GM20000 (cell line): ENCODE measurements at regions not wholly inside any gene's neighbourhood (a gene's known extent, or its start where the extent isn't known, plus 50 kb on each side); places are given as distances from the start of the nearest gene placed in this dataset.

Experiments used
- DNase-seq: peaks from one replicate; pipeline ENCODE4 v3.0.0; 2012; ENCODE audit warnings: low spot score
- CTCF ChIP-seq: IDR thresholded peaks from 2 replicates; pipeline ENCODE4 v1.5.1; 2012; ENCODE audit warnings: mild to moderate bottlenecking, control low read depth; ENCODE audit errors: extremely low read depth, missing control alignments

GRCh38 chr3:28788571-28788970 lies 439.9 kb upstream of the AZI2 start:
- no peak for TF ChIP-seq CTCF
- no peak for DNase-seq

- no peak for TF ChIP-seq CTCF
- no peak for DNase-seq
These were observed 443.2 kb upstream of the AZI2 start for GRCh38 chr3:28791713-28792255.

- TF ChIP-seq CTCF, result no peak
- no peak for DNase-seq
These were observed 444.0 kb upstream of the AZI2 start for GRCh38 chr3:28792604-28793003.

- DNase-seq, result no peak
- no peak for TF ChIP-seq CTCF
These were observed 450.5 kb upstream of the AZI2 start for GRCh38 chr3:28799084-28799483.

GRCh38 chr3:28800203-28800602 lies 451.6 kb upstream of the AZI2 start:
- DNase-seq, result no peak
- no peak for TF ChIP-seq CTCF

GRCh38 chr3:28808068-28808467 lies 459.4 kb upstream of the AZI2 start:
- TF ChIP-seq CTCF, result no peak

GRCh38 chr3:28816017-28816416 lies 464.9 kb upstream of the RBMS3 start:
- TF ChIP-seq CTCF, result no peak
- no peak for DNase-seq

More at GRCh38 chr3:28808068-28808467, 459.4 kb upstream of the AZI2 start:
- no peak for DNase-seq

GRCh38 chr3:28824316-28824715 lies 456.6 kb upstream of the RBMS3 start:
- TF ChIP-seq CTCF, result no peak
- DNase-seq, result no peak
